HCT116 (cell line): ENCODE measurements at regions not wholly inside any gene's neighbourhood (a gene's known extent, or its start where the extent isn't known, plus 50 kb on each side); places are given as distances from the start of the nearest gene placed in this dataset.
"Not testable (repeated sequence)": the region's sequence is repeated elsewhere in the genome, so short reads cannot be mapped to it uniquely, and the experiment has no call there.

ENCODE experiments used
- ATAC-seq: fragments of 200-7000 bp; cut with Tn5 transposase; 2 replicates; pipeline ENCODE4 v1.9.1; 2020; ENCODE audit warnings: mild to moderate bottlenecking, moderate library complexity
- BruUV-seq: library from RNA; stranded (reverse); fragments of 400-500 nt; replicated peaks from 2 replicates; lab custom pipeline; 2021; lab: Mats Ljungman, UMichigan
- CTCF ChIA-PET: fragments of 300-600 bp; sonication (Branson Sonifier 250); formaldehyde crosslinking; loops from one replicate; lab custom pipeline; 2021; ENCODE audit warnings: antibody characterized with exemption; lab: Charles Lee
- POLR2A ChIA-PET: fragments of 300-600, 350-600 bp; sonication (Branson Sonifier 250); formaldehyde crosslinking; loops from one replicate; lab custom pipeline; 2021; ENCODE audit warnings: antibody characterized with exemption; lab: Charles Lee
- RAD21 ChIA-PET, 2 experiments: fragments of 300-600 bp; sonication (Branson Sonifier 250); formaldehyde crosslinking; loops; one replicate each; lab custom pipeline; 2023; ENCODE audit warnings: low total read pairs in 2 of 2; ENCODE audit not compliant: uncharacterized antibody in 2 of 2, unreplicated experiment in 2 of 2, low non-redundant PET in 1 of 2; lab: Charles Lee
- DNase-seq: peaks from one replicate; pipeline ENCODE4 v3.0.0-alpha.2; 2010; ENCODE audit warnings: low read depth, low spot score
- H2AFZ ChIP-seq: fragments of 200-600 bp; shearing (Covaris generic), sonication (generic); 2 replicates; pipeline ENCODE4 v1.6.1; 2017; ENCODE audit warnings: low read depth, mixed run types, mixed read lengths, antibody characterized with exemption, low read length; ENCODE audit not compliant: poor library complexity, severe bottlenecking
- H3K27ac ChIP-seq: 2 replicates; pipeline ENCODE4 v1.5.1; 2012; ENCODE audit warnings: low read depth, low read length
- H3K27me3 ChIP-seq: fragments of 200-600 bp; sonication (generic); 2 replicates; pipeline ENCODE4 v1.6.1; 2016; ENCODE audit warnings: mixed run types, low read length, mixed read lengths; ENCODE audit not compliant: insufficient read depth
- H3K36me3 ChIP-seq, 2 experiments: fragments of 200-500 bp in 1 of 2; fragments of 200-600 bp in 1 of 2; sonication (Bioruptor generic) in 1 of 2; sonication (generic) in 1 of 2; 2 replicates each; pipeline versions ENCODE4 v1.5.1 to v1.6.1; 2014 to 2016; ENCODE audit warnings: low read length in 2 of 2, inconsistent platforms in 1 of 2, mixed read lengths in 1 of 2, mixed run types in 1 of 2; ENCODE audit not compliant: insufficient read depth in 2 of 2, control insufficient read depth in 1 of 2
- H3K4me1 ChIP-seq, 2 experiments: fragments of 200-600 bp in 1 of 2; sonication (generic) in 1 of 2; 2 replicates each; pipeline versions ENCODE4 v1.5.1 to v1.6.1; 2012 to 2017; ENCODE audit warnings: low read length in 2 of 2, inconsistent platforms in 1 of 2, mild to moderate bottlenecking in 1 of 2, mixed read lengths in 1 of 2, mixed run types in 1 of 2, moderate library complexity in 1 of 2; ENCODE audit not compliant: insufficient read depth in 2 of 2, control insufficient read depth in 1 of 2
- H3K4me2 ChIP-seq: fragments of 200-600 bp; sonication (generic); 2 replicates; pipeline ENCODE4 v1.6.1; 2017; ENCODE audit warnings: mixed run types, low read length, mixed read lengths
- H3K4me3 ChIP-seq, 2 experiments: fragments of 200-600 bp in 1 of 2; sonication (generic) in 1 of 2; replicated peaks in 1 of 2; 2 replicates each; pipeline ENCODE4 v1.5.1; 2011 to 2016; ENCODE audit warnings: low read length in 2 of 2, control low read depth in 1 of 2, low read depth in 1 of 2, mild to moderate bottlenecking in 1 of 2, mixed read lengths in 1 of 2, mixed run types in 1 of 2
- H3K79me2 ChIP-seq: fragments of 200-600 bp; sonication (generic); 2 replicates; pipeline ENCODE4 v1.6.1; 2017; ENCODE audit warnings: mild to moderate bottlenecking, mixed run types, low read length, moderate library complexity, mixed read lengths; ENCODE audit not compliant: insufficient read depth
- H3K9ac ChIP-seq: fragments of 200-600 bp; sonication (generic); 2 replicates; pipeline ENCODE4 v1.6.1; 2016; ENCODE audit warnings: low read length, mixed read lengths
- H3K9me2 ChIP-seq: fragments of 200-600 bp; sonication (generic), shearing (Covaris generic); 2 replicates; pipeline ENCODE4 v1.6.1; 2017; ENCODE audit warnings: mixed run types, mild to moderate bottlenecking, moderate library complexity; ENCODE audit not compliant: insufficient read depth
- H3K9me3 ChIP-seq, 2 experiments: fragments of 200-500 bp in 1 of 2; fragments of 200-600 bp in 1 of 2; sonication (Bioruptor generic) in 1 of 2; sonication (generic) in 1 of 2; 2 replicates each; pipeline ENCODE4 v1.6.1; 2014 to 2017; ENCODE audit warnings: low read length in 2 of 2, mixed read lengths in 2 of 2, inconsistent platforms in 1 of 2, low read depth in 1 of 2, mild to moderate bottlenecking in 1 of 2, mixed run types in 1 of 2, moderate library complexity in 1 of 2; ENCODE audit not compliant: control insufficient read depth in 1 of 2, insufficient read depth in 1 of 2
- H4K20me1 ChIP-seq: fragments of 200-600 bp; sonication (generic), shearing (Covaris generic); 2 replicates; pipeline ENCODE4 v1.6.1; 2017; ENCODE audit warnings: mixed run types, mild to moderate bottlenecking, moderate library complexity; ENCODE audit not compliant: insufficient read depth
- intact Hi-C: fragments of 100-400 bp; cut with micrococcal nuclease; formaldehyde crosslinking; loops from 2 replicates; pipeline ENCODE4 v1.10.0; 2022

DNA sequence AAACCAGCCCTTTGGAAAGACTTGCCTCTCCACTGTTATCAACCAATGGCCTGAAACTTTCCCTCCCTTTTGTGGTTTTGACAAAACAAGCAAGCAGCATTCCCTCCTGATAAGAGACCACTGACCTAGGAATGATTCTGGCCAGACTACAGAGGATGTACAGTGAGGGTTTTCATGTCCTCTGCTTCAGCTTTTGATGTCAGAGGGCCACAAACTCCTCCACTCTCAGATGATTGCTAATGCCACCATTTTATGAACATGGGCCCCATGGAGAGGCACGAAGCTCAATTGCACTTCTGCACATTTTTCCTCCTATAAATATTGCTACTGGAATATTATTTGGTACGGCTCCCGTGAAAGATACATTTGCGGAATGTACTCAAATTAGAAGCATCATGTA is 61.5 kb downstream of the PPIAL4A start:
- H3K9me2 ChIP-seq, RAD21 ChIA-PET, H2AFZ ChIP-seq, H3K79me2 ChIP-seq, H3K9ac ChIP-seq, H4K20me1 ChIP-seq, H3K4me1 ChIP-seq, H3K27me3 ChIP-seq, H3K27ac ChIP-seq, H3K4me2 ChIP-seq, ATAC-seq, POLR2A ChIA-PET, DNase-seq, intact Hi-C loops, H3K9me3 ChIP-seq, CTCF ChIA-PET, H3K36me3 ChIP-seq, BruUV-seq, H3K4me3 ChIP-seq: not testable (repeated sequence)

DNA sequence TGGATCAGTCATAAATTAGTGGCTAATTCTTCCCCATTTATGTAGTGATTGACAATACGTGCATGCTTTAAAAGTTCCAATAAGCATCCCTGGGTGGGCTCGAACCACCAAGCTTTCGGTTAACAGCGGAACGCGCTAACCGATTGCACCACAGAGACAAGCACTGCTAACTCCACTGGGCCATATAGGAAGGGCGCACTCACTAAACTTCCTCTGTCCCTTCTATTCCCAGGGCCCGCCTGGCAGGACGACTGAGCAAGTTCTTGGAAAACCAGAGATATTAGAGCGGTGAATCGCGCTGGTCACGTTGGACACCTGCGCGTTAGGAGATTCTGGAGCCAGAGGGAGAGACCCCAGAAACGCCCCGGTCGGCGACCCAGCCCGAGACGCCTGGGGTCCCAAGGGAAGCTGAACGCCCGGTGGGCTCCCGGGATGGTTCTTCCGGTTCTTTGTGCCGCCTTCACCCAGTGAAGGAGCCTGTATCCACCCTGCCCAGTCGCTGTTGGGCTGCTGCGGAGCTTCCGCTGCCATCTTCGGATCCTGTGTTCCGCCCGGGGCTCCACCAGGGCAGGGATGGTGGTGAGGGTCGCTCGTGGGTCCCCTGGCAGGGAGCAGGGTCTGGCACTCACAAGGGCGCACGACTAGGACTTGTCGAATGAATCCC is 62.8 kb downstream of the PPIAL4A start:
- H3K9me2 ChIP-seq, H3K9ac ChIP-seq, H3K79me2 ChIP-seq, ATAC-seq, POLR2A ChIA-PET, BruUV-seq, H3K9me3 ChIP-seq, intact Hi-C loops, H3K36me3 ChIP-seq, H3K4me2 ChIP-seq, CTCF ChIA-PET, H4K20me1 ChIP-seq, H3K4me1 ChIP-seq, H3K27me3 ChIP-seq, H3K4me3 ChIP-seq, H2AFZ ChIP-seq, RAD21 ChIA-PET, DNase-seq, H3K27ac ChIP-seq: not testable (repeated sequence)

DNA sequence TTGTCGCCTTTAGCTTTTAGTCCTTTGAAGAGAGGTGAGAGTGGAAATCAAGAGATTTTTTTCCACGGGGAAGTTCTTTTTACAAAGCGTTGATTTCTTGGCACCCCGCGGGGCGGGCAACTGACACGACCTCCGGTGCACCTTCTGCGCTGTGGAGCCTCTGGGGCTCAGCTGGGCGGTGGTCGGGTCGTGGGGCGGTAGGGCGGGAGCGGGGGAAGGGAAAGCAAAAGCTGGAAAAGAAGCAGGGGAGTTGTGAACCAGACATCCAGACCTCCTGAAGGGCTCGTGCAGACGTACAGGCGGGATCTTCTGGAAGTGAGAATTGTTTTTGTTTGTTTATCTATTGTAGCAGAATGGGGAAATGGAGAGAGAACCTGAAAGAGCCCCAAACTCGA is 63.3 kb downstream of the PPIAL4A start:
- H3K9me2 ChIP-seq, H3K36me3 ChIP-seq, ATAC-seq, POLR2A ChIA-PET, H3K4me3 ChIP-seq, CTCF ChIA-PET, H3K9me3 ChIP-seq, H3K79me2 ChIP-seq, intact Hi-C loops, H3K4me1 ChIP-seq, RAD21 ChIA-PET, H3K9ac ChIP-seq, H3K4me2 ChIP-seq, H4K20me1 ChIP-seq, H2AFZ ChIP-seq, H3K27ac ChIP-seq, DNase-seq, H3K27me3 ChIP-seq: not testable (repeated sequence)
- TSS peak; percentile 21 for BruUV-seq
